ENCODE measurements at regions not wholly inside any gene's neighbourhood (a gene's known extent, or its start where the extent isn't known, plus 50 kb on each side); places are given as distances from the start of the nearest gene placed in this dataset.

- intact Hi-C loops (cut with micrococcal nuclease) = no loop called here
These were observed 114.1 kb upstream of the ELL2 start for GRCh38 chr5:96075579-96076289.

DNA sequence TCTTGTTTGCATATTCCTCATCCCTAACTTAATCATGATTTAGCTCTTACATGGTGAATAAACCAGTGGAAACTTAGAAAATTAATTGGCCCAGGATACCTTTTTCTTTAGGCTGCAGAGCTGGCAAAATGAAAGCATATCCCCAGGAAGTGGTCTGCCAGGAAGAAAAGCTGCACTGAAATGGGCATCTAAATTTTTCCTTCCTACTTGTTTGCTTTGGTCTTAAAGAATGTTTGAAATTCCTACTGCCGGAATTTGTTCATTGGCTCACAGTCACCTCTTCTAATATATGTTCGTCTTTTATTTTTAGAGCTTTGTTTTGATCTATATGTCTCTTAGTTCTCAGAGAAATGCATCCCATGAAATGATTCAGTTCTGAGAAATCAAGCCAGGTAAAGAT is 113.2 kb upstream of the ELL2 start:
- intact Hi-C loops (cut with micrococcal nuclease) = no loop called here

DNA sequence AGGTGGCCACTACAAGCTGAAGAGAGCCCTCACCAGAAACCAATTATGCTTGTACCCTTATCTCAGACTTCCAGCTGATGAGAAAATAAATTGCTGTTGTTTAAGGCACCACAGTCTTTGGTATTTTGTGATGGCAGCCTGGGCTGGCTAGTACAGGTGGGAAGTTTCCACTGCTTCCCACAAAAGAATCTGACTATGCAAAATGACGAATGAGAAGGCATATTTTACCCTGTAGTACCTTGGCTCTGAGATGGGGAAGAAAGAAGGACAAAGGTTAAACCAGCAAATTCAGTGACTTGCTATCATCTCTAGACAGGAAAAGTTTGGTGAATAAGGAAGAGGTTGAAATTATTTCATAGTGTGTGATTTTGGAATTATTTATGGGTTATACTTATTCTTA is 112.8 kb upstream of the ELL2 start:
- intact Hi-C loops (cut with micrococcal nuclease) = no loop called here

- intact Hi-C loops (cut with micrococcal nuclease) = no loop called here
These were observed 111.1 kb upstream of the ELL2 start for GRCh38 chr5:96072791-96073165.

GRCh38 chr5:96072138-96072790 is 110.6 kb upstream of the ELL2 start:
- intact Hi-C loops (cut with micrococcal nuclease) = no loop called here

DNA sequence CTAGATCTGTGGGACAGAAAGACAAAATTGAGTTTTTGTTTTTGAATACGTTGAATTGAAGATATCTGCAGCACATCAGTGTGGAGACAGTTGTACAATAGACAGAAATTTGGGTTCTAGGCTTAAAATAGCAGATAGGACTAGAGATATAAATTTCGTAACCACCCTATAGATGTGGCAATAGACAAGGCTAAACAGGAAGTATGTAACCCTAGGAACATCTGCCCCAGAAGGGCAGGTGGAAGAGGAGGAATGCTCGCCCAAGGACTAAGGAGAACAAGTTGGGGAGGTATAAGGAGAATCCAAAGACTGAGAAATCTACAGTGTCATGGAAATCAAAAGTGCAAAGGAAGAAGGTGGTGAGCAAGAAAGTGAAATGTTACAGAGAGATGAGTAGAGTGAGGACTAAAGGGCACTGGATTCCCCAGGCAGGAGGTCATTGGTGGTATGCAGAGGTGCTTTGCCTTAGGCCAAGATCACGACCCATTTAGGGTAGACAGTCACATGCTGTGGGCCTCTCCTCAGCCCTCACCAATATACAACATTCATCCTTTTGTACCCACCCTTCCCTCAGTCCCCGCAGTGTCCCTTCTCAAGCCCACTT is 109.1 kb upstream of the ELL2 start:
- intact Hi-C loops (cut with micrococcal nuclease) = no loop called here

- intact Hi-C loops (cut with micrococcal nuclease) = loop anchor here (5.0 kb wide), 2 partner anchors 106 to 206 kb away; partner anchors contain the start of gene ELL2
These were observed 106.4 kb upstream of the ELL2 start for GRCh38 chr5:96067894-96068614.

DNA sequence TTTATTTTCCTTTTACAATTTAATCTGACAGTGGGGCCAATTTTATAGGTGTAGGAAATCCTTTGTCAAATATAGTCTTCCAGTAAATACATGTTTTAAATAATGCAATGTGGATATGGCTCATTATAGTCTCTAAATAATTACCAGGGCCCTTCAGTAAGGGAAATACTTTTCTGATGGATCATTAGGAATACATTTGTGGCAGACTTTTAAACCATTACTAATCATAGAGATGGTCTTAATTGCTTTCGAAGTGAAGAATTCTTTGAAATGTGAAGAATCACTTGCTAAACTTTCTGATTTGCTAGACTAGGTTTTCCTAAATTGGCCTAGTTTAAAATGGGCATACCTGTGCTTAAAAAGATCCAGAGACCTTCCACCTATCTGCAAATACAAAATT is 105.6 kb upstream of the ELL2 start:
- intact Hi-C loops (cut with micrococcal nuclease) = loop anchor here (5.0 kb wide), 2 partner anchors 105 to 205 kb away; partner anchors contain the start of gene ELL2

DNA sequence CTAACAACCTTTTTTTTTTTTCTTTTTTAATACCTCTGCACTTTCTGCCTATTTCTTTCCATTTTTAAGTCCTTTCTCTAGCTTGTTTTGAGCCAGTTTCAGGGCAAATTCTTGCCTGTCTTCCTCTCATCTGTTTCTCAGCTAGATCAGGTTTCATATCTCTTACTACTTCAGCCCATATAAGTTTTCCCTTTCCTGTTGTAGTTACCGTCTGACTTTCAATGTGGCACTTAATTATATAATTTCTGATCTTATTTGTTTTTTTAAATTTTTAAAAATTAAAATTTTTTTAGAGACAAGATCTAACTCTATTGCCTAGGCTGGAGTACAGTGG is 104.7 kb upstream of the ELL2 start:
- intact Hi-C loops (cut with micrococcal nuclease) = loop anchor here (5.0 kb wide), 2 partner anchors 104 to 204 kb away; partner anchors contain the start of gene ELL2

DNA sequence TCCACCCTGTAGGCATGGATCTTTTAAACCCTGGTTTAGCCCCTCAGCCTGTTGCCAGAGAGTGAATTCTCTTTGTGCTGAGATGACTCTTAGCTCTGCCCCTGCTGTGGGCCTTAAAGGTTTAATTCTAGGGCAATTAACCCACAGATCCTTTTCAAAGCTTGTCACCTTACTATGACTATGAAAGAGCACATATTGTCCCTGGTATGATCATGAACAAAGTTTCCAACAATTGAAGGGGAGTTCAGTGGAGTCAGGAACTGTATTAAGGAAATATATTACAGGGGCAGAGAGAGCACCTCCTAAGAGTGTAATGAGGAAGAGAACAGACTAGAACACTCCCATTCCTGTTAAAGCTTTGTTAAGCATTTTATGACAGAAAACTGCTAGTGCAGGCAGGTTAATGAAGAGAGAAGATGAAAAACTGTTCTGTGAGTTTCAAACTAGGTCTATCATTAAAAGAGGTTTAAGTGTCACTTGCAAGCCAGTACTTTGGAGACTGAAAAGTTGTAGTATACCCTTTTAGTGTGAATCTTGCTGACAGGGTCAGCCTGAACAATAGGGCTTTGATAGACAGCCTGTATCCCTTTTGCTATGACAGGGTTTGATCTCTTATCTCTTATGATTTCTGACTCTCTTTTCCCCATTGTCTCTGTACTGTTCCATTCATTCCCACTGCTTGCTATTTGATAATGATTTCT is 104.2 kb upstream of the ELL2 start:
- intact Hi-C loops (cut with micrococcal nuclease) = loop anchor here (5.0 kb wide), 2 partner anchors 104 to 204 kb away; partner anchors contain the start of gene ELL2

GRCh38 chr5:96064877-96065276 is 103.2 kb upstream of the ELL2 start:
- intact Hi-C loops (cut with micrococcal nuclease) = loop anchor here (5.0 kb wide), 2 partner anchors 103 to 203 kb away; partner anchors contain the start of gene ELL2

GRCh38 chr5:96062836-96063235 is 101.2 kb upstream of the ELL2 start:
- intact Hi-C loops (cut with micrococcal nuclease) = no loop called here

GRCh38 chr5:96058084-96058483 is 96.4 kb upstream of the ELL2 start:
- intact Hi-C loops (cut with micrococcal nuclease) = no loop called here

DNA sequence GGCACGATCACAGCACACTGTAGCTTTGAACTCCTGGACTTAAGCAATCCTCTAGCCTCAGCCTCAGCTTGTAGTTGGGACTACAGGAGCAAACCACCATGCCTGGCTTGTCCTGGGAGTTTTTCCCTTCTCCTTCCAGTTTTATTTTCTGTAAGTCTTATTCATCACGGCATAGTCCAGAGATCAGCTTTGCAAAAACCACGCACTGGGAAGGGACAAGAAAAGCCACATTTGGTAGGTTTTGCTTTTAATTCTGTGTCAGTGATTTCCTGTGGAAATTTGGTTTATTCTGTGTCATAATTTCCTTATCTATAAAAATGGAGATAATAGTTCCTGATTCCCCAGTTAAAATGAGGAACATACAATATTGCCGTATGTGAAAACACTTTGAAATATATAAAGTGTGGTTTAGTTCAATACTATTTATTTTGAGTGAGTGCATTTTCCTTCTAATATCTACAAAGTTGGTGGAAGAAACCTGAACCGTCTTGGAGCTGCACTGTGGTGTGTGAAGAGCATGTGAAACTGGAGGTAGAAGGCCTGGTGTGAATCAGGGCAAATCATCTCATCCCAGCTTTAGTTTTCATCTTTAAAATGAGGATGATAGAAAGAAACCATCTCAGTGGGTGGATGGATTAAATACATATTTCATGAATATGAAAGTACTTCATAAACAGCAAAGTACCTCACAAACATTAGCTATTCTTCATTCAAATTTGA is 92.8 kb upstream of the ELL2 start:
- intact Hi-C loops (cut with micrococcal nuclease) = no loop called here

- intact Hi-C loops (cut with micrococcal nuclease) = no loop called here
These were observed 91.5 kb upstream of the ELL2 start for GRCh38 chr5:96053063-96053735.

DNA sequence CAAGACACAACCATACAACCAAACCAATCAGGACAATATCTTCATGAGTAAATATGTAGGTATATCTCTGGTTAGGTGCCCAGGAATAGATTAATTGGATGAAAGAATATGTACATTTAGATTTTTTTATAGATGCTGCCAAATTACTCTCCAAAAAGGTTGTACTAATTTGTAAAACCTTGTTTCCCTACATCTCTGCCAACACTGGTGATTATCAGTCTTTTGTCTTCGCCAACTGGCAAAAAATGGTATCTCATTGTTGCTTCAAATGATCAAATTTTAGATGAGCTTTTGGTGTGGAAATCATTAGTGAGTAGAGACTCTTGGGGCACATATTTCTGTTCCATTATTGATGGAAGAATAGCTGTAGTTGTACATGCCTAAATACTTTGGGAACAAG is 90.7 kb upstream of the ELL2 start:
- intact Hi-C loops (cut with micrococcal nuclease) = no loop called here

DNA sequence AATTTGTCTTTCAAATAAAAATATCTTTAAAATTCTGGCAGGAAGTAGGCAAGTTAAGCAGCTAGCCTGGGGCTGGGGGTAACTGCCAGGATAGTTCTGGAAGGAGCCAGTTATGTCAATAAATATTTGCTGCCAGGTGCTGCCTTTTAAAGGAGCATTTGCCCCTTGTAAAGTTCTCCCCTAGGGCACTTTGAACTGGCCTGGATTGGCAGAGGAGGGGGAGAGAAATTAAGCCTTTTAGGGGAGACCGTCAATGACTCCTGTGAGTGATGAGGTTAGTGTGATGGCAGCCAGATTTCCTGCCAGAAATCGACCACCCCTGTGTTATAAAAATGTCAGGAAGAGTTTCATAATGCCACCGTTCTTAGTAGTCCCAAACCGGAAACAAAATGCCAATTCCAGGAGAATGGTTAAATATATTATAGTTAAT is 89.8 kb upstream of the ELL2 start:
- intact Hi-C loops (cut with micrococcal nuclease) = no loop called here

GRCh38 chr5:96050273-96050880 is 88.7 kb upstream of the ELL2 start:
- intact Hi-C loops (cut with micrococcal nuclease) = no loop called here

DNA sequence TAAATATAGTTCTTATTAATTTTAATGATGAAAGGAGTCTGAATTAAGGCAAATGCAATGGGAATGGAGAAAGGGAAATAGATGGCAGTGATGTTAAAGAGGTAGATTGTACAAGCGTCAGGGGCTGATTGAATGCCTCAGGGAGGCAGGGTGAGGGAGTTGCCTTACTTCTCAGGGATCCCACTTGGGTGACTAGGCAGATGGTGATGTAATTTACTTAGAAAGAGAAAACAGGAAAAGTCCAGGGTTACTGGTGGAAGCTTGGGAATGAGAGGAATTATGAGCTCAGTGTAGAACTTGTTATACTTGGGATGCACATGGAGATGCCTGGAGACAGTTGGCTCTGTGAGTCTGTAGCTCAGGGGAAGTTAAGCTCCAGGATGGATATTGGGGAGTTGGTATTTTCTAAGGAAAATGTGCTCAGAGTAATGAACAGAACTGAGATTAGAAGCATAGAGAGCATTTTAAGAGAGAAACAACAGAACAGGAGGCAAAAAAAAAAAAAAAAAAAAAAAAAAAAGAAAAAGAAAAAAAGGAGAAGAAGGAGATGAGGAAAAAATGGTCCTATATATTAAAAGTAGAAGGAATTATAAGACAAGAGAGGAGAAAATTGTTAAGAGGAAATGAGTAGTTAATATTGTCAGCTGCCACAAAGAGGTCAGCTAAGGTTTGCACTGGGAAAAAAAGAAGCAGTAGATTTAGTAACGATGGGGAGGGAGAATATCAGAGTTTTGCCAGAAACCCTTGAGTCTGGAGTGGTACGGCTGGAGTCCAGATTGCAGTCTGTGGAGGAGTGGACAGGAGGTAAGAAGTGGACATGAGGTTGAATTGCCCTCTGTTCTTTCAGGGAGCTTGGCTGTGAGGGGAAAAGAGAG is 88.0 kb upstream of the ELL2 start:
- intact Hi-C loops (cut with micrococcal nuclease) = no loop called here
